ENCODE measurements at regions not wholly inside any gene's neighbourhood (a gene's known extent, or its start where the extent isn't known, plus 50 kb on each side); places are given as distances from the start of the nearest gene placed in this dataset.
A peak's percentile ranks its signal among the peaks of the same experiment; 100 is the strongest.

- no peak for DNase-seq
These were observed 90.3 kb upstream of the DUSP10 start for GRCh38 chr1:221832151-221832550.

GRCh38 chr1:221829327-221830015 lies 87.6 kb upstream of the DUSP10 start:
- peak; percentile 97 for DNase-seq

GRCh38 chr1:221827307-221827642 lies 85.4 kb upstream of the DUSP10 start:
- no peak for DNase-seq

GRCh38 chr1:221824909-221825308 lies 83.0 kb upstream of the DUSP10 start:
- DNase-seq, result no peak

- peak; percentile 45 for DNase-seq
These were observed 82.1 kb upstream of the DUSP10 start for GRCh38 chr1:221824025-221824424.

- no peak for DNase-seq
These were observed 81.7 kb upstream of the DUSP10 start for GRCh38 chr1:221823561-221823960.

- DNase-seq, result no peak
These were observed 81.3 kb upstream of the DUSP10 start for GRCh38 chr1:221823149-221823548.

GRCh38 chr1:221822591-221822990 lies 80.7 kb upstream of the DUSP10 start:
- no peak for DNase-seq

GRCh38 chr1:221816899-221817298 lies 75.0 kb upstream of the DUSP10 start:
- peak; percentile 95 for DNase-seq

GRCh38 chr1:221815660-221816059 lies 73.8 kb upstream of the DUSP10 start:
- DNase-seq, result no peak

- DNase-seq, result no peak
These were observed 72.0 kb upstream of the DUSP10 start for GRCh38 chr1:221813887-221814286.

GRCh38 chr1:221812905-221813597 lies 71.2 kb upstream of the DUSP10 start:
- DNase-seq, result no peak

- DNase-seq, result no peak
These were observed 70.3 kb upstream of the DUSP10 start for GRCh38 chr1:221812088-221812752.

- DNase-seq, result peak; percentile 89
These were observed 68.5 kb upstream of the DUSP10 start for GRCh38 chr1:221810406-221810805.

- DNase-seq, result no peak
These were observed 67.5 kb upstream of the DUSP10 start for GRCh38 chr1:221809091-221810029.

- no peak for DNase-seq
These were observed 65.1 kb upstream of the DUSP10 start for GRCh38 chr1:221806984-221807383.

GRCh38 chr1:221806236-221806635 lies 64.3 kb upstream of the DUSP10 start:
- no peak for DNase-seq

GRCh38 chr1:221805121-221805520 lies 63.2 kb upstream of the DUSP10 start:
- DNase-seq, result peak; percentile 47

GRCh38 chr1:221804303-221804702 lies 62.4 kb upstream of the DUSP10 start:
- no peak for DNase-seq

- DNase-seq, result peak; percentile 71
These were observed 60.1 kb upstream of the DUSP10 start for GRCh38 chr1:221801773-221802516.

GRCh38 chr1:221801251-221801661 lies 59.4 kb upstream of the DUSP10 start:
- DNase-seq, result no peak

GRCh38 chr1:221800831-221801230 lies 58.9 kb upstream of the DUSP10 start:
- no peak for DNase-seq
